GM10266 (cell line): ENCODE measurements at regions not wholly inside any gene's neighbourhood (a gene's known extent, or its start where the extent isn't known, plus 50 kb on each side); places are given as distances from the start of the nearest gene placed in this dataset.
"Not testable (repeated sequence)": the region's sequence is repeated elsewhere in the genome, so short reads cannot be mapped to it uniquely, and the experiment has no call there.

ENCODE experiments used
- DNase-seq: peaks from one replicate; pipeline ENCODE4 v3.0.0; 2012; ENCODE audit errors: extremely low spot score
- CTCF ChIP-seq: IDR thresholded peaks from 2 replicates; pipeline ENCODE4 v1.5.1; 2012; ENCODE audit warnings: mild to moderate bottlenecking, low read depth; ENCODE audit not compliant: control insufficient read depth, insufficient read depth; ENCODE audit errors: missing control alignments

GRCh38 chr17:70276906-70277305 is 107.6 kb downstream of the KCNJ2 start:
- no peak for DNase-seq
- no peak for TF ChIP-seq CTCF

GRCh38 chr17:70278844-70279462 is 109.6 kb downstream of the KCNJ2 start:
- no peak for TF ChIP-seq CTCF
- no peak for DNase-seq

DNA sequence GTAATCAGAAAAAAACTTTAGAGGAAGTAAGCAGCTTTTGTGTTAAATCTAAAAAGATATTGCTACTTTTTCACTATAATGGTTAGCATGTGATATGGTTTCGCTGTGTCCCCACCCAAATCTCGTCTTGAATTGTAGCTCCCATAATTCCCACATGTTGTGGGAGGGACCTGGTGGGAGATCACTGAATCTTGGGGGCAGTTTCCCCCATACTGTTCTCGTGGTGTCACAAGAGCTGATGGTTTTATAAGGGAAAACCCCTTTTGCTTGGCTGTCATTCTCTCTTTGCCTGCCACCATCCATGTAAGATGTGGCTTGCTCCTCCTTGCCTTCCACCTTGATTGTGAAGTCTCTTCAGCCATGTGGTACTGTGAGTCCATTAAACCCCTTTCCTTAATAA is 117.1 kb downstream of the KCNJ2 start:
- DNase-seq, result no peak
- no peak for TF ChIP-seq CTCF

GRCh38 chr17:70288540-70289290 is 119.4 kb downstream of the KCNJ2 start:
- no peak for TF ChIP-seq CTCF
- no peak for DNase-seq

DNA sequence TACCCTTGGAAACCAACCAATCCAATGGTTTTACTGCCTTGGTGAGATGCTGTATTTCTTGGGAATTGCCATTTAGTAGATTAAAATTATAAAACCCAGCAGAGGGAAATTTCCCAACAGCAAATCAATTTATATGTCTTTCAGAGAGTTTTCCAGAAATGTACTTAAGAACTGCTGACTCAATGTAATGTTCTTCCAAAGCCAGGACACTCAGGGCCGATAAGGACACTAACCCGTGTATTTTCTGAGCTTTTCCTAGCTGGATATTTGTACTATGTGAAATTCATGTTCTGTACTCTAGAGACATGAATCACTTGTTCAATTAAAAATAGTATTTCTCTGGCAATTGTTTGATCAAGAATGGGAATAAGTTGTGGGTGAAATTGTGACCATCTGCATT is 121.4 kb downstream of the KCNJ2 start:
- no peak for DNase-seq
- no peak for TF ChIP-seq CTCF

DNA sequence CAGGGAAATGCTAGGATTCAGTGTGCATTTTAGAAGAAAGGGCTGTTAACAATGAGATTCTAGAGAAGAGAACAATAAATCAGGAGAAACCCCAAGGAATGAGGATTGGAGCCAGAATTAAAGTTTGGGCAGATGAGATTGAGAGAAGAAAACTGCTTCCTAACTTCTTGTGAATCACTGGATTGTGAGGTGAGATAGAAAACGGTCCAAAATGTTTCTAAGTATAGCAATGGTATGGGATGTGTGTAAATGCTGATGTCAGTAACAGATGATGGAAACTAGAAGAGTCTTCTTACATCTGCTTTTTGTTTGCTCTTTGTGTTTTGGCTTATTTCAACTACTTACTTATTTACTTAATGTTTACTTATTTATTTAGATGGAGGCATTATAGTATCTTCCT is 123.0 kb downstream of the KCNJ2 start:
- DNase-seq, result no peak

GRCh38 chr17:70293564-70294310 is 124.4 kb downstream of the KCNJ2 start:
- not testable (repeated sequence) for DNase-seq

More for the DNA sequence above, 123.0 kb downstream of the KCNJ2 start:
- TF ChIP-seq CTCF, result no peak
